Lower lobe of right lung (tissue), 2 donors: ENCODE measurements at regions not wholly inside any gene's neighbourhood (a gene's known extent, or its start where the extent isn't known, plus 50 kb on each side); places are given as distances from the start of the nearest gene placed in this dataset.

Experiments used
- ATAC-seq, 2 donors: fragments of 200-7000 bp; cut with Tn5 transposase; one replicate each; pipeline ENCODE4 v1.9.1; 2020 to 2022; ENCODE audit warnings: mild to moderate bottlenecking in 2 of 2, moderate library complexity in 2 of 2
- DNase-seq: peaks from one replicate; pipeline ENCODE4 v3.0.0-alpha.2; 2020
- H3K27ac ChIP-seq: fragments of 200-600 bp; one replicate; pipeline ENCODE4 v1.8.0; 2022
- H3K27me3 ChIP-seq: fragments of 200-600 bp; one replicate; pipeline ENCODE4 v1.8.0; 2022; ENCODE audit warnings: low read depth
- H3K36me3 ChIP-seq: fragments of 200-600 bp; one replicate; pipeline ENCODE4 v1.8.0; 2022; ENCODE audit warnings: mild to moderate bottlenecking
- H3K4me1 ChIP-seq: fragments of 200-600 bp; one replicate; pipeline ENCODE4 v1.8.0; 2022
- H3K4me3 ChIP-seq: fragments of 200-600 bp; one replicate; pipeline ENCODE4 v1.8.0; 2022; ENCODE audit warnings: mild to moderate bottlenecking
- H3K9me3 ChIP-seq: fragments of 200-600 bp; one replicate; pipeline ENCODE4 v1.8.0; 2022
- CTCF ChIP-seq: fragments of 200-600 bp; IDR thresholded peaks from one replicate; pipeline ENCODE4 v1.8.0; 2022; ENCODE audit warnings: antibody characterized with exemption, mild to moderate bottlenecking
- intact Hi-C: fragments of 100-400 bp; cut with DNase I; formaldehyde crosslinking; loops from one replicate; pipeline ENCODE4 v1.11.0; 2022
- donor health status: DM: no; HTN: yes; CAD: no; lungs with severe emphysema.

- no peak overlapping the region for H3K27ac ChIP-seq
- no peaks in the 10 kb centered on the region for H3K36me3 ChIP-seq
- no peak for DNase-seq
- no peak for TF ChIP-seq CTCF
- no peak overlapping the region for H3K4me3 ChIP-seq
- H3K9me3 ChIP-seq = no peaks in the 10 kb centered on the region
- intact Hi-C loops = no loop called here
- no peaks in the 10 kb centered on the region for H3K4me1 ChIP-seq
- no peaks in the 10 kb centered on the region for H3K27me3 ChIP-seq
- no peak for ATAC-seq
Measured at GRCh38 chr5:152262667-152263066, 142.4 kb downstream of the NMUR2 start.

- no peaks in the 10 kb centered on the region for H3K9me3 ChIP-seq
- no peaks in the 10 kb centered on the region for H3K36me3 ChIP-seq
- H3K27ac ChIP-seq = no peak overlapping the region
- DNase-seq = no peak
- intact Hi-C loops = no loop called here
- H3K4me1 ChIP-seq = no peaks in the 10 kb centered on the region
- H3K4me3 ChIP-seq = no peak overlapping the region
- H3K27me3 ChIP-seq = no peaks in the 10 kb centered on the region
- ATAC-seq = no peak
- no peak for TF ChIP-seq CTCF
Measured at GRCh38 chr5:152260940-152261339, 144.1 kb downstream of the NMUR2 start.

GRCh38 chr5:152259702-152260101 lies 145.4 kb downstream of the NMUR2 start:
- H3K27ac ChIP-seq = no peak overlapping the region
- no peak for TF ChIP-seq CTCF
- H3K9me3 ChIP-seq = no peaks in the 10 kb centered on the region
- H3K4me3 ChIP-seq = no peak overlapping the region
- H3K36me3 ChIP-seq = no peaks in the 10 kb centered on the region
- ATAC-seq (no peak), DNase-seq (no peak)
- intact Hi-C loops = no loop called here
- H3K27me3 ChIP-seq = no peaks in the 10 kb centered on the region
- H3K4me1 ChIP-seq = no peaks in the 10 kb centered on the region

GRCh38 chr5:152256580-152256979 lies 148.5 kb downstream of the NMUR2 start:
- no peaks in the 10 kb centered on the region for H3K9me3 ChIP-seq
- no peak for TF ChIP-seq CTCF
- H3K36me3 ChIP-seq = no peaks in the 10 kb centered on the region
- no peaks in the 10 kb centered on the region for H3K27me3 ChIP-seq
- intact Hi-C loops = no loop called here
- ATAC-seq (no peak), DNase-seq (no peak)
- H3K4me3 ChIP-seq = no peak overlapping the region
- H3K4me1 ChIP-seq = no peaks in the 10 kb centered on the region
- H3K27ac ChIP-seq = no peak overlapping the region

- intact Hi-C loops = no loop called here
- Histone ChIP-seq H3K27me3 (no peaks in the 10 kb centered on the region), H3K4me3 (no peak overlapping the region), H3K4me1 (no peaks in the 10 kb centered on the region), H3K9me3 (no peaks in the 10 kb centered on the region), H3K36me3 (no peaks in the 10 kb centered on the region), H3K27ac (no peak overlapping the region)
- DNase-seq (no peak), ATAC-seq (no peak)
- no peak for TF ChIP-seq CTCF
Measured at GRCh38 chr5:152255411-152255810, 149.7 kb downstream of the NMUR2 start.

GRCh38 chr5:152247850-152248385 lies 157.2 kb downstream of the NMUR2 start:
- H3K4me1 ChIP-seq = no peaks in the 10 kb centered on the region
- no peak for TF ChIP-seq CTCF
- no peak overlapping the region for H3K27ac ChIP-seq

More at GRCh38 chr5:152247850-152248385, 157.2 kb downstream of the NMUR2 start:
- Histone ChIP-seq H3K9me3 (no peaks in the 10 kb centered on the region), H3K27me3 (no peaks in the 10 kb centered on the region), H3K36me3 (no peaks in the 10 kb centered on the region), H3K4me3 (no peak overlapping the region)
- ATAC-seq = no peak
- intact Hi-C loops = no loop called here
- DNase-seq = no peak
